ENCODE measurements at regions not wholly inside any gene's neighbourhood (a gene's known extent, or its start where the extent isn't known, plus 50 kb on each side); places are given as distances from the start of the nearest gene placed in this dataset.

DNA sequence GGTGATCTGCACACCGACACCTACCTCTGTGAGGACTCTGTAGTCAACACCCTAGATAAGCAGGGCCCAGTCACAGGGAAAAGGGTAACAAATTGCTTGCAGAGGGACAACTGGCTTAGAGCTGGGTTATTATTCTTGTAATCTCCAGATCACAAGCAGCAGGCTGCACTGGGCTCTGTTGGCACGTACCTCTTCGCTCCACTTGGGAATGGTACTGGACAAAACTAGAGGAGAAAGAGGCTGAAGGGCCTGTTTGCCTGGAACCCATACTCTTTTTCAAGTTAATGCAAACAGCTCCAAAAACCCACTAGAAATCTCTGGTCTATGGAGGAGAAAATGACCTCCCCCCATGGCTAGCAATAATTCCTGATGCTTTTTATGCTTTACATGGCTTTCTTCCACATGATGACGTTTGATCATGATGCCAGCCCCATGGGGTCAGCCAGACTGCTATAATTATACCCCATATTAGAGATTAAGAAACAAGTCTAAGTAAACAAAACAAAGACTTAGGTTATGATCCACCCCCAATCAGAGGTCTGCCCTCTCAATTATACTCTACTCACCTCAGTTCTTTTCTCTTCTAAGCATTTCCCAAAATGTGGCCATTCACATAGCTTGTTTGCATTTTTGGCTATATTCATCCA, 190.0 kb downstream of the UNC5CL start:
- WGBS (ENCODE audit: missing lambda C conversion rate) = 69% methylated on average over 4 of the region's 4 CpGs

DNA sequence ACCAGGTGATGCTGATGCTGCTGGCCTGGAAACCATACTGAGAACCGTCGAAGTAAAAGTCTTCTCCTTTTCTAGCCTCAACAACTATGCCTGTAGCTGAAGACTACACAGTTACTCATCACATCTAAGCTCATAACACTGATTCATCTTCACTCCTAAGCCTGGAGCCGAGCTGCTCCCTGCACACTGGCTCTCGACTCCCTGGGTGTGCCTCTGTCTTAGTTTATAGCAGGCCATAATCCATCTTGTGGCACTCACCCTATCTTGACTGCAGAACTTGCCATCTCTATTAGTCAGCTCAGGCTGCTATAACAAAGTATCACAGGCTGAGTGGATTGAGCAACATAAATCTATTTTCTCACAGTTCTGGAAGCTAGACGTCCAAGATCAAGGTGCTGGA, 191.0 kb downstream of the UNC5CL start:
- Histone ChIP-seq H3K4me2 (no peak overlapping the region), H3K4me1 (no peaks in the 10 kb centered on the region), H3K4me3 (no peak overlapping the region), H3K9me3 (no peaks in the 10 kb centered on the region), H3K27ac (no peak overlapping the region)
- ChIA-PET CTCF (interaction anchor here (1.0 kb wide), 1 partner anchor 180 kb away, joined by 4 read pairs; no protein-coding TSS in a partner anchor), POLR2A (no interaction called here)
- WGBS (ENCODE audit: missing lambda C conversion rate) = 66% methylated on average over 5 of the region's 5 CpGs
- ATAC-seq (no peak), FAIRE-seq (no peak), DNase-seq (ENCODE audit: low read depth in 1 of 2, low spot score in 1 of 2) (no peak)
- TF ChIP-seq RCOR1 (IDR thresholded peaks at IDR 0.05; ENCODE audit: low read depth, low read length) = no peak
- TF ChIP-seq, protein P1, sequence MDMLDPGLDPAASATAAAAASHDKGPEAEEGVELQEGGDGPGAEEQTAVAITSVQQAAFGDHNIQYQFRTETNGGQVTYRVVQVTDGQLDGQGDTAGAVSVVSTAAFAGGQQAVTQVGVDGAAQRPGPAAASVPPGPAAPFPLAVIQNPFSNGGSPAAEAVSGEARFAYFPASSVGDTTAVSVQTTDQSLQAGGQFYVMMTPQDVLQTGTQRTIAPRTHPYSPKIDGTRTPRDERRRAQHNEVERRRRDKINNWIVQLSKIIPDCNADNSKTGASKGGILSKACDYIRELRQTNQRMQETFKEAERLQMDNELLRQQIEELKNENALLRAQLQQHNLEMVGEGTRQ (IDR thresholded peaks at IDR 0.05) = no peak
- TF ChIP-seq RARB (CRISPR knock-in tag; IDR thresholded peaks at IDR 0.05) = no peak
- TF ChIP-seq EP300 (IDR thresholded peaks at IDR 0.05) = no peak
- TF ChIP-seq HOXA7 (CRISPR knock-in tag; IDR thresholded peaks at IDR 0.05) = no peak
- TF ChIP-seq, protein P2, sequence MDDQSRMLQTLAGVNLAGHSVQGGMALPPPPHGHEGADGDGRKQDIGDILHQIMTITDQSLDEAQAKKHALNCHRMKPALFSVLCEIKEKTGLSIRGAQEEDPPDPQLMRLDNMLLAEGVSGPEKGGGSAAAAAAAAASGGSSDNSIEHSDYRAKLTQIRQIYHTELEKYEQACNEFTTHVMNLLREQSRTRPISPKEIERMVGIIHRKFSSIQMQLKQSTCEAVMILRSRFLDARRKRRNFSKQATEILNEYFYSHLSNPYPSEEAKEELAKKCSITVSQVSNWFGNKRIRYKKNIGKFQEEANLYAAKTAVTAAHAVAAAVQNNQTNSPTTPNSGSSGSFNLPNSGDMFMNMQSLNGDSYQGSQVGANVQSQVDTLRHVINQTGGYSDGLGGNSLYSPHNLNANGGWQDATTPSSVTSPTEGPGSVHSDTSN (IDR thresholded peaks at IDR 0.05) = no peak
- TF ChIP-seq TFCP2L1 (CRISPR knock-in tag; IDR thresholded peaks at IDR 0.05) = no peak
- TF ChIP-seq POLR2A (IDR thresholded peaks at IDR 0.05; ENCODE audit: low read length) = no peak
- no peak for TF ChIP-seq CBX2 (IDR thresholded peaks at IDR 0.05; ENCODE audit: borderline replicate concordance, low read depth)

More for the DNA sequence above, 190.0 kb downstream of the UNC5CL start:
- H3K4me3 ChIP-seq = no peak overlapping the region
- CTCF ChIA-PET = no interaction called here
- FAIRE-seq (no peak), DNase-seq (ENCODE audit: low read depth in 1 of 2, low spot score in 1 of 2) (no peak), ATAC-seq (no peak)
- H3K27ac ChIP-seq = no peak overlapping the region
- POLR2A ChIA-PET = no interaction called here
- TF ChIP-seq RCOR1 (IDR thresholded peaks at IDR 0.05; ENCODE audit: low read depth, low read length) (no peak), TP53 (CRISPR knock-in tag; IDR thresholded peaks at IDR 0.05) (no peak), ZNF302 (CRISPR knock-in tag; IDR thresholded peaks at IDR 0.05) (no peak), KDM1A (IDR thresholded peaks at IDR 0.05; ENCODE audit: low read depth) (no peak), JUNB (IDR thresholded peaks at IDR 0.05) (no peak), ZFP36 (IDR thresholded peaks at IDR 0.05; ENCODE audit: borderline replicate concordance, partially characterized antibody) (no peak), EHF (CRISPR knock-in tag; IDR thresholded peaks at IDR 0.05) (no peak), MAFK (IDR thresholded peaks at IDR 0.05; ENCODE audit: partially characterized antibody) (no peak), JUN (IDR thresholded peaks at IDR 0.05) (no peak), CBX2 (IDR thresholded peaks at IDR 0.05; ENCODE audit: borderline replicate concordance, low read depth) (no peak), NR3C1 (IDR thresholded peaks at IDR 0.05) (no peak), CEBPB (IDR thresholded peaks at IDR 0.05) (no peak), NFE2L2 (conservative IDR thresholded peaks at IDR 0.05; ENCODE audit: low read length) (no peak), EHMT2 (IDR thresholded peaks at IDR 0.05; ENCODE audit: low read depth) (no peak), RFX5 (IDR thresholded peaks at IDR 0.05) (no peak), CHD4 (IDR thresholded peaks at IDR 0.05; ENCODE audit: borderline replicate concordance) (no peak), TFCP2L1 (CRISPR knock-in tag; IDR thresholded peaks at IDR 0.05) (no peak), NPAS2 (CRISPR knock-in tag; IDR thresholded peaks at IDR 0.05; ENCODE audit: borderline replicate concordance) (no peak), HEYL (CRISPR knock-in tag; IDR thresholded peaks at IDR 0.05) (no peak)
- TF ChIP-seq, protein P1 (IDR thresholded peaks at IDR 0.05) = no peak
- no peak overlapping the region for H3K4me2 ChIP-seq
- H3K4me1 ChIP-seq = no peaks in the 10 kb centered on the region
- H3K9me3 ChIP-seq = no peaks in the 10 kb centered on the region
